ENCODE measurements at regions not wholly inside any gene's neighbourhood (a gene's known extent, or its start where the extent isn't known, plus 50 kb on each side); places are given as distances from the start of the nearest gene placed in this dataset.

GRCh38 chr15:87429754-87430153, 826.8 kb downstream of the NTRK3 start:
- no peak for TF ChIP-seq CTCF (conservative IDR thresholded peaks at IDR 0.05 in 1 of 2, IDR thresholded peaks at IDR 0.05 in 1 of 2; ENCODE audit: low read depth in 1 of 2, low read length in 2 of 2)
- TF ChIP-seq EZH2 (IDR thresholded peaks at IDR 0.05; ENCODE audit: low read length, missing control alignments): no peak
